DMS153 (cell line): ENCODE measurements at regions not wholly inside any gene's neighbourhood (a gene's known extent, or its start where the extent isn't known, plus 50 kb on each side); places are given as distances from the start of the nearest gene placed in this dataset.
"Not testable (repeated sequence)": the region's sequence is repeated elsewhere in the genome, so short reads cannot be mapped to it uniquely, and the experiment has no call there.

Source experiments
- DNase-seq: peaks from one replicate; lab custom pipeline; 2025; lab: John Stamatoyannopoulos, UW

DNA sequence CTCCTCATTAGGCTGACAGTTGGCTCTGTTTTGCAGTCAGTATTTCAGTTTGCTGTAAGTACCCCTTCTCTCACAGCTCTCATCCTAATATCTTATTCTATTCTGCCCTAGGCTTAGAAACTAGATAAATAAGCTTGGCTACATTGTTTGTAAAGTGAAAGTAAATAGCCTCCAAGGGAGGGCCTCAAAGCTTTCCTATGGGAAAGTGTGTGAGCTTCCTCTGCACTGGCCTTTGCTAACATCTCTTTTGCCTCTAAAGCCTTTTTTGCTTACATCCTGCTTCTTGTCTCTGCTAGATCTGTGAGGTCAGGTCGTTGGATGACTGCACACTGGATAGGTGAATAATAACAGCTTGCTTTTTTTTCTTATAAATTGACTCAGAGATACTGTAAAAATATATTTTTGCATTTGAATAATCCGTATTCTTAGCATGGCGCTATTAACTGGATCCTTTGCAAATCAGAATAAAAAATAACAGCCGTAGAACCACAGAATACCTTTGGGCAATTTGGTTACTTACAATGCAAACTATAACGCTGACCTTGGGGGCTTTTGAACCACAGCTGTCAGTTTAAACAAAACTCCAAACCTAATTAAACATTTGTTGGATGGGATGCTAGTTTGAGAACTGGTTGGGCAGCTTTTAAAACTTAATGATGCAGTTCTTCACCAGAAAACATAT, 55.1 kb downstream of the TTC6 start:
- peak; percentile 65 for DNase-seq

DNA sequence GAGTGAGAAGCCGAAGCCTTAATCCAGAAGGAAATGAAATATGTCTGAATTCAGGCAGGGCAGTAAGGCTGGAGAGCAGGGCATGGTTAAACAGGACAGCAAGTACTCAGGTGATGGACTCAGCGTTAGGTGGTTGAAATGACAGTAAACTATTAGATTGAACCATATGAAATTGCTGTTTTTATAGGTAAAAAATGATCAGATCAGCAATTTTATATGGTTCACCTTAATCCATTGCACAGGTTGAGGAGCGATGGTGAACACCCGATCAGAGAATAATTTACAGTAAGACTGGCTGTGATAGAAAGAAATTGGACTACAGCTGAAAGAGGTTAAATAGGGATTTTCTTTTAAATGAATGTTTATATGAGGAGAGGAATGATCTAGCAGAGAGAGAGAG, 56.6 kb downstream of the TTC6 start:
- no peak for DNase-seq

DNA sequence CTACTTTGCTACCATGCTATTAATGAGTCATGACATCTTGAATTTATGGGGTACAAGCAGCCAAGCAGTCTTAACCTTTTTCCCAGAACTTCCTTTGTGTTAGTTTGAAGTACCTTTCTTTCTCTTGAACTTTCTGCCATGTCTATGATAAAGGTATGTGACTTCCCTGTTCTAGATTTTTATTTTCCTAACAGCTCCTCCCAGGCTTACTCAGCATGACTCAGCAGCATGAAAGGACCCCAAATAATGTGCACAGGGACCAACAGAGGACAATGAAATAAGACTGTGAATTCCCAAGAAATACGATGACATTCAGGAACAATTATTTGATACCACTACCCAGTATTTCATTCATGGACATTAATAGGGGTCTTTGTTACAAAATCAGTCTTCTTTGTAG, 60.0 kb downstream of the TTC6 start:
- no peak for DNase-seq

- peak; percentile 79 for DNase-seq
Measured at GRCh38 chr14:37658156-37658555, 62.7 kb downstream of the TTC6 start.

- no peak for DNase-seq
Measured at GRCh38 chr14:37663498-37663897, 68.1 kb downstream of the TTC6 start.

GRCh38 chr14:37665479-37665878, 70.0 kb downstream of the TTC6 start:
- no peak for DNase-seq

DNA sequence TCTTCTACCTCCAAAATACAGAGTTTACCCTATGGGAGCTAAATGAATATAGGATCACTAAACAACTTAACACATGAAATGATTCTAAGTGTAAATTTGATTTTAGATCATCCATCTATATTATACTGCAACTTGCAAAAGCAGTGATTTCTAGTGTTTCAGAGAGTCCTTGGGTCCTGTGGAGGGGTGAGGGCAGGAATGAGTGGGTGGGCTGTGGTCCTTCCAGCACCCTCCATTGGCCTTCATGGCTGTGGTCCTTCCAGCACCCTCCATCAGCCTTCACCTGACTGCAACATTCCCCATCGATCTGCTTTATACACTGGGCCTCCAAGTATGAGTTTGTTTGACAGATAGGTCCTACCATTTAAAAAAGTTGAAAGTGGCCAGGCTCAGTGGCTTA, 70.5 kb downstream of the TTC6 start:
- no peak for DNase-seq

- no peak for DNase-seq
Measured at GRCh38 chr14:37668646-37669045, 73.2 kb downstream of the TTC6 start.

- DNase-seq = no peak
Measured at GRCh38 chr14:37669242-37669641, 73.8 kb downstream of the TTC6 start.

DNA sequence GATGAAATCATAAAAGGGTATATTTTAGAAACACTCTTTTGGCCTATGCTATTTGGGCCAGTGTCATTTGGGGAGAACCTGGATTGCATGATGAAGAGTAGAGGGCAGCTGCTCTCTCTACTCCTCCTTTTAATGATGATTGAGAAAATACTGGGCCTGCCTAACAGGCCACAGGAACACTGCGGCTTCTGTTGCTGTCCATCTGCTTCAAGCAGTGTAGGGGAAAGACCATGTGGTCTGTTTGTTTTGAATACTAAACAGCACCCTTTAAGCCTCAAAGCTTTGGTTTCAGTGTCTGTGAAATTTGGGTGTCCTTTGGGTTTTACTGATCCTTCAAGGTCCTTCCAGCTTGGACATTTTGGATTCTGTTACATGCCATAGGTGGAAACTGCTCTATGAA, 78.0 kb downstream of the TTC6 start:
- no peak for DNase-seq

- no peak for DNase-seq
Measured at GRCh38 chr14:37678916-37679315, 83.5 kb downstream of the TTC6 start.

GRCh38 chr14:37681486-37681885, 86.1 kb downstream of the TTC6 start:
- no peak for DNase-seq

- not testable (repeated sequence) for DNase-seq
Measured at GRCh38 chr14:37692680-37693079, 97.3 kb downstream of the TTC6 start.

GRCh38 chr14:37693420-37693819, 98.0 kb downstream of the TTC6 start:
- DNase-seq = not testable (repeated sequence)

GRCh38 chr14:37695866-37696265, 100.4 kb downstream of the TTC6 start:
- DNase-seq = no peak

DNA sequence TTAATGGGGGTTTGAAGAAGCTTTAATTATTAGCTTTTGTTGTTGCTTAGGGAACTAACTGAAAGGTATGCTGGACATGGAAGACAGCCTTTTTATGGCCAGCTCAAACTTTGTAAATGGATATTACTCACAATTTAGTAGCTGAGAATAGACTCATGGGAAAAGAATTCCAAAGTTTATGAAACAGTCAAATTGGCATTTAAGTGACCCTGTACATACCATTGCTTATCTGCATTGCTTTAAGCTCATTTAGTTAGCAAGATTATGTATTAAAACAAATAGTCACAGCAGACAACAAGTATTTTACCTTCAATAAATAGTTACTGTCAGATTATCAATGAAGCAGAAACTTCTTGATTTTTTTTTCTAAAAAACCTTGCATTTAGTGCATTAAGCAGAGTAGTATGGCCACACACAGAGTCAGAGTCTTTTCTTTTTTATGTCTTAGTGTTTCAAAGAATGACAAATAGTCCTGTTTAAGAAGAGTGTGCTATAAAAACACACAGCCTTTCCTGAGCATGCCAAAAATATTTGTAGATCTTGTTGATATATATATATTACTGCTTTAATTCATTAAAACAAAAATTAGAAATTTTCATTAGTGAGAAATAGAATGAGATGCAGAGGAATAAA, 102.2 kb downstream of the TTC6 start:
- DNase-seq = no peak

GRCh38 chr14:37698840-37699777, 103.7 kb downstream of the TTC6 start:
- no peak for DNase-seq

GRCh38 chr14:37707716-37708115, 112.3 kb downstream of the TTC6 start:
- DNase-seq = no peak

- DNase-seq = no peak
Measured at GRCh38 chr14:37708481-37708880, 113.1 kb downstream of the TTC6 start.

GRCh38 chr14:37709419-37710195, 114.2 kb downstream of the TTC6 start:
- DNase-seq = no peak

GRCh38 chr14:37711356-37711830, 116.0 kb downstream of the TTC6 start:
- DNase-seq = no peak
